OCI-LY7 (cell line): ENCODE measurements at regions not wholly inside any gene's neighbourhood (a gene's known extent, or its start where the extent isn't known, plus 50 kb on each side); places are given as distances from the start of the nearest gene placed in this dataset.

Experiments
- EZH2phosphoT487 ChIP-seq: fragments of 200-600 bp; sonication (generic); IDR thresholded peaks from 2 replicates; pipeline ENCODE4 v1.6.1; 2018; ENCODE audit warnings: low read depth, borderline replicate concordance, mild to moderate bottlenecking, mixed run types, antibody characterized with exemption, low read length, moderate library complexity, mixed read lengths
- TF ChIP-seq, protein P1 (sequence below): fragments of 200-600 bp; sonication (generic); conservative IDR thresholded peaks from 2 replicates; pipeline ENCODE4 v1.5.1; 2014; ENCODE audit warnings: mild to moderate bottlenecking, antibody characterized with exemption, low read length, moderate library complexity, mixed read lengths

DNA sequence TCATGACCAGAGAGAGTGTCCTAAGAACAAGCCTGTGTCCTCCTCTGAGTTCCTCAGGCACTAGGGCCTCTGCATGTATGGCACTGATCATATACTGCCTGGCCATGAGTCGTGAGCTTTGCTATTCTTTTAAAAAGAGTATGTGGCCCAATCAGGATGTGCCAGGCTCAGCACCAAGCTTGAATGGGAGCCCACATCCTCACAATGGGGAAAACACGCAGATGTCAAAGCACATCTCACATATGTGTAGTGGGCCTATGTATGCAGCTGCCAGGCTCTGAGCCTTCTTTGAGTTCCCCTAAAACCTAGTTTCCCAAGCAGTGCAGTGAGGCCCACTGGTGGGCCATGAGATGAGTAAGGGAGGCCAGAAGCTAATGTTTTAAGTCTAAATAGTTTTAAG, 69.9 kb upstream of the SLC1A4 start:
- no peak for TF ChIP-seq EZH2phosphoT487
- TF ChIP-seq, protein P1, sequence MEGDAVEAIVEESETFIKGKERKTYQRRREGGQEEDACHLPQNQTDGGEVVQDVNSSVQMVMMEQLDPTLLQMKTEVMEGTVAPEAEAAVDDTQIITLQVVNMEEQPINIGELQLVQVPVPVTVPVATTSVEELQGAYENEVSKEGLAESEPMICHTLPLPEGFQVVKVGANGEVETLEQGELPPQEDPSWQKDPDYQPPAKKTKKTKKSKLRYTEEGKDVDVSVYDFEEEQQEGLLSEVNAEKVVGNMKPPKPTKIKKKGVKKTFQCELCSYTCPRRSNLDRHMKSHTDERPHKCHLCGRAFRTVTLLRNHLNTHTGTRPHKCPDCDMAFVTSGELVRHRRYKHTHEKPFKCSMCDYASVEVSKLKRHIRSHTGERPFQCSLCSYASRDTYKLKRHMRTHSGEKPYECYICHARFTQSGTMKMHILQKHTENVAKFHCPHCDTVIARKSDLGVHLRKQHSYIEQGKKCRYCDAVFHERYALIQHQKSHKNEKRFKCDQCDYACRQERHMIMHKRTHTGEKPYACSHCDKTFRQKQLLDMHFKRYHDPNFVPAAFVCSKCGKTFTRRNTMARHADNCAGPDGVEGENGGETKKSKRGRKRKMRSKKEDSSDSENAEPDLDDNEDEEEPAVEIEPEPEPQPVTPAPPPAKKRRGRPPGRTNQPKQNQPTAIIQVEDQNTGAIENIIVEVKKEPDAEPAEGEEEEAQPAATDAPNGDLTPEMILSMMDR: no peak
